Nephron (organoid): ENCODE measurements at regions not wholly inside any gene's neighbourhood (a gene's known extent, or its start where the extent isn't known, plus 50 kb on each side); places are given as distances from the start of the nearest gene placed in this dataset.
A peak's percentile ranks its signal among the peaks of the same experiment; 100 is the strongest.

Experiments
- H3K27ac Mint-ChIP-seq, 3 experiments: 2 replicates each; pipeline ENCODE4 v1.8.0; 2020; ENCODE audit warnings: mixed read lengths in 3 of 3, mild to moderate bottlenecking in 2 of 3, moderate library complexity in 1 of 3
- H3K27me3 Mint-ChIP-seq: 2 replicates; pipeline ENCODE4 v1.8.0; 2021; ENCODE audit warnings: low read depth, mild to moderate bottlenecking, moderate library complexity, mixed read lengths
- H3K36me3 Mint-ChIP-seq: 2 replicates; pipeline ENCODE4 v1.8.0; 2020; ENCODE audit warnings: low read depth, mixed read lengths
- H3K4me1 Mint-ChIP-seq: 2 replicates; pipeline ENCODE4 v1.8.0; 2020; ENCODE audit warnings: mixed read lengths
- H3K4me3 Mint-ChIP-seq, 3 experiments: 2 replicates each; pipeline ENCODE4 v1.8.0; 2020; ENCODE audit warnings: mild to moderate bottlenecking in 3 of 3, mixed read lengths in 3 of 3, moderate library complexity in 2 of 3
- H3K9me3 Mint-ChIP-seq: 2 replicates; pipeline ENCODE4 v1.8.0; 2020; ENCODE audit warnings: mixed read lengths
- TF ChIP-seq, protein P1 (sequence below), 3 experiments: fragments of 200-600 bp; sonication (generic); IDR thresholded peaks; one replicate each; pipeline ENCODE4 v1.5.0; 2021; ENCODE audit warnings: antibody characterized with exemption in 3 of 3; ENCODE audit not compliant: unreplicated experiment in 3 of 3

DNA sequence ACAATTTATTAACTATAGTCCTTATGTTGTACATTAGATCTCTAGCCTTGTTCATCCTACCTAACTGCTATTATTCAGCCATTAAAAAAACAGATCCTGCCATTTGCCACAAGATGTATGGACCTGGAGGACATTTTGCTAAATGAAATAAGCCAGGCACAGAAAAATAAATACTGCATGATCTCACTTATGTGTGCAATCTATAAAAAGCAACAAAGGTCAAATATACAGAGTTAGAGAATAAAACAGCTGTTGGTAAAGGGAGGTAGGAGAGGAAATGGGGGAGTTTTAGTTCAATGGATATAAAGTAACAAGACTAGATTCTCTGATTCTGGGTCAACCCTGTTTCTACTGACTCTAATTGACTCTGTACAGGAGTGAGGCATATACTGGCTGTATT lies 103.3 kb upstream of the FAM9C start:
- Mint-ChIP-seq H3K36me3 (peaks cover 11% of the 10 kb centered on the region), H3K9me3 (peaks cover 17% of the 10 kb centered on the region), H3K4me3 (no peak overlapping the region), H3K27me3 (no peaks in the 10 kb centered on the region), H3K27ac (peak overlapping the region; percentile 78 to 88 (median 79)), H3K4me1 (peaks cover 12% of the 10 kb centered on the region)
- TF ChIP-seq, protein P1, sequence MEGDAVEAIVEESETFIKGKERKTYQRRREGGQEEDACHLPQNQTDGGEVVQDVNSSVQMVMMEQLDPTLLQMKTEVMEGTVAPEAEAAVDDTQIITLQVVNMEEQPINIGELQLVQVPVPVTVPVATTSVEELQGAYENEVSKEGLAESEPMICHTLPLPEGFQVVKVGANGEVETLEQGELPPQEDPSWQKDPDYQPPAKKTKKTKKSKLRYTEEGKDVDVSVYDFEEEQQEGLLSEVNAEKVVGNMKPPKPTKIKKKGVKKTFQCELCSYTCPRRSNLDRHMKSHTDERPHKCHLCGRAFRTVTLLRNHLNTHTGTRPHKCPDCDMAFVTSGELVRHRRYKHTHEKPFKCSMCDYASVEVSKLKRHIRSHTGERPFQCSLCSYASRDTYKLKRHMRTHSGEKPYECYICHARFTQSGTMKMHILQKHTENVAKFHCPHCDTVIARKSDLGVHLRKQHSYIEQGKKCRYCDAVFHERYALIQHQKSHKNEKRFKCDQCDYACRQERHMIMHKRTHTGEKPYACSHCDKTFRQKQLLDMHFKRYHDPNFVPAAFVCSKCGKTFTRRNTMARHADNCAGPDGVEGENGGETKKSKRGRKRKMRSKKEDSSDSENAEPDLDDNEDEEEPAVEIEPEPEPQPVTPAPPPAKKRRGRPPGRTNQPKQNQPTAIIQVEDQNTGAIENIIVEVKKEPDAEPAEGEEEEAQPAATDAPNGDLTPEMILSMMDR (IDR thresholded peaks at IDR 0.05; ENCODE audit: unreplicated experiment in 3 of 3), result no peak

- H3K4me1 Mint-ChIP-seq, result peaks cover 12% of the 10 kb centered on the region
- H3K36me3 Mint-ChIP-seq, result peaks cover 11% of the 10 kb centered on the region
- TF ChIP-seq, protein P1 (IDR thresholded peaks at IDR 0.05; ENCODE audit: unreplicated experiment in 3 of 3), result no peak
- peak overlapping the region in 2 of 3 experiments; percentile 79 to 88 for H3K27ac Mint-ChIP-seq
- H3K4me3 Mint-ChIP-seq, result no peak overlapping the region
- no peaks in the 10 kb centered on the region for H3K27me3 Mint-ChIP-seq
- peaks cover 17% of the 10 kb centered on the region for H3K9me3 Mint-ChIP-seq
These were observed 102.7 kb upstream of the FAM9C start for GRCh38 chrX:13147147-13147546.

DNA sequence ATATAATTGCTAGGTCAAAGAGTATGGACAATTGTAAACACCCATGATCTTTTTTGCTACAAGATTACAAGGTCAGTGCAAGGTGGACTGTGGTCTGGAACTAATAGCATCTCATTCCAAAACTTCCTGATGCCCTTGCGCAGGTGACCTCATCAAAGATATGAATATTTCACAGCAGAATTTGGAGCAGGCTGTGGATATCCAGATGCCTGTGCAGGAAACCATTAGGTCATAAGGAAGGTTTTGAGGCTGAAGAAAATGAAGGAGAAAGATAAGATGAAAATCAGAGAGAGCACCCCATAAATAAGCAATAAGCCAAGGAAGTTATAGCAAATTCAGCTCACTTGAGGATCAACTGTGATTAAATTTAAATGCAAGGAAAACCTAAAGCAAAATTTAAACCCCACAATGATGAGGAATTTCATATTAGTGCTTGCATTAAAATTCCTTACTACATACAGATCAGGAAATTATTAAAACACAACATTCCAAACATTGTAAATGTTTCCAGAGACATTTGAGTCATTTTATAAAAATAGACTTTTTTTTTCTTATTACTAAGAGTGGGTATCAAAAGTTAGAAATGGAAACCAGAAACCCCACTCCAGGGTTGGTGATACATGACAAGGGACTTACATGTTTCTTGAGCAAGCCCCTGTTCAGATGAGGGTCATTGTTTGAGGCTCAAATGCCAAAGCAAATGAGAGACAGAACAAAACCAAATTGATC lies 100.7 kb upstream of the FAM9C start:
- Mint-ChIP-seq H3K4me1 (peaks cover 8% of the 10 kb centered on the region), H3K27ac (no peak overlapping the region), H3K36me3 (peaks cover 11% of the 10 kb centered on the region), H3K27me3 (no peaks in the 10 kb centered on the region), H3K9me3 (peaks cover 19% of the 10 kb centered on the region), H3K4me3 (no peak overlapping the region)
- TF ChIP-seq, protein P1 (IDR thresholded peaks at IDR 0.05; ENCODE audit: unreplicated experiment in 3 of 3), result no peak

DNA sequence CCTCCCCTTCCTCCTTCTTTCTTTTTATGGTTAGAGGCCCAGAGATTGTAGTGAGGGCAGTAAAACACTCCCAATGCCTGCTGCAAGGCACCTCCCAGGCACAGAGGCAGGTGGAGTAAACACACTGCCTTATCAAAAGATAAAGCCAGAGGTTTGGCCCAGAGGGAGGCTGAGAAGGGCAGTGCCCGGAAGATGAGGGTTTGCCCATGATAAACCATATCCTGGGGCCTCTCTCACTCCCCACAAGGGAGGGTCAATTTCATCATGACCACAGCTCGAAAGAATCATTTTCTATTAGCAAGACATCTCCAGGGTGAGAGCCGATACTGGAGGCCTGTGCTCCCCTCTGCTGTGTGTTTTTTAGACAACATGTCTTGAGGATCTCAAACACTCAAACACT lies 98.5 kb upstream of the FAM9C start:
- Mint-ChIP-seq H3K36me3 (peaks cover 10% of the 10 kb centered on the region), H3K27me3 (no peaks in the 10 kb centered on the region), H3K4me3 (no peak overlapping the region), H3K9me3 (peaks cover 25% of the 10 kb centered on the region), H3K27ac (peak overlapping the region; percentile 29 to 89 (median 86)), H3K4me1 (peaks cover 4% of the 10 kb centered on the region)
- TF ChIP-seq, protein P1 (IDR thresholded peaks at IDR 0.05; ENCODE audit: unreplicated experiment in 3 of 3), result no peak

DNA sequence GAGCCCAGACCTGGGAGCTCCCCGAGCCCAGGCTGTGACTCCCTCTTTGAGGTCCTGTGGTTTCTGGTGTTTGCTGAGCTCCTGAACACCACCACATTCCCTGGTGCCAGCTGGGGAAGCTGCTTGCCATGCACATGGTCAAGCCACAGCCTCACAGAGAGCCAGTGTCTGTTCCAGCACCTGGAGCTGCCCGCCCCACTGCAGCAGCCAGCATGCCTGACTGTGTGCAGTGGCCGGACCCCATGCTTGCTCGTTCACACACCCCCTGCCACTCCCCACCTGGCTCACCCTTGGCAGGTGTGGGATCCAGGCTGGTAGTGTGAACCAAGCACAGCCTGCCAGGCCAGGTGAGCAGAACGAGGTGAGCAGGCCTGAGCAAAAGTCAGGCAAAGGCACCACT lies 95.6 kb upstream of the FAM9C start:
- Mint-ChIP-seq H3K36me3 (no peaks in the 10 kb centered on the region), H3K9me3 (peaks cover 14% of the 10 kb centered on the region), H3K27ac (no peak overlapping the region), H3K4me3 (no peak overlapping the region), H3K27me3 (no peaks in the 10 kb centered on the region), H3K4me1 (no peaks in the 10 kb centered on the region)
- TF ChIP-seq, protein P1 (IDR thresholded peaks at IDR 0.05; ENCODE audit: unreplicated experiment in 3 of 3), result no peak
